Lung (tissue), 11 donors: ENCODE measurements at regions not wholly inside any gene's neighbourhood (a gene's known extent, or its start where the extent isn't known, plus 50 kb on each side); places are given as distances from the start of the nearest gene placed in this dataset.
A peak's percentile ranks its signal among the peaks of the same experiment; 100 is the strongest.

ENCODE experiments used
- ATAC-seq: fragments of 200-7000 bp; cut with Tn5 transposase; one replicate; pipeline ENCODE4 v1.9.1; 2020; ENCODE audit warnings: moderate number of reproducible peaks; ENCODE audit not compliant: insufficient read depth, low FRiP score
- DNase-seq, 3 donors: peaks; one replicate each; pipeline ENCODE4 v3.0.0-alpha.2; 2013 to 2017
- H3K27ac ChIP-seq, 2 donors: one replicate each; pipeline ENCODE4 v1.5.1; 2013; ENCODE audit warnings: mild to moderate bottlenecking in 2 of 2, moderate library complexity in 2 of 2, control low read depth in 1 of 2, inconsistent platforms in 1 of 2, low read depth in 1 of 2, low read length in 1 of 2
- H3K27me3 ChIP-seq, 3 donors: one replicate each; pipeline ENCODE4 v1.5.1; 2013; ENCODE audit warnings: low read length in 2 of 3; ENCODE audit not compliant: control insufficient read depth in 3 of 3, insufficient read depth in 3 of 3
- H3K36me3 ChIP-seq, 4 donors: one replicate each; pipeline ENCODE4 v1.5.1; 2013; ENCODE audit warnings: low read length in 4 of 4, mild to moderate bottlenecking in 1 of 4, moderate library complexity in 1 of 4; ENCODE audit not compliant: control insufficient read depth in 4 of 4, insufficient read depth in 4 of 4
- H3K4me1 ChIP-seq, 5 donors: one replicate each; pipeline ENCODE4 v1.5.1; 2013; ENCODE audit warnings: low read length in 5 of 5, mild to moderate bottlenecking in 2 of 5, moderate library complexity in 1 of 5; ENCODE audit not compliant: control insufficient read depth in 5 of 5, insufficient read depth in 5 of 5
- H3K4me3 ChIP-seq: one replicate; pipeline ENCODE4 v1.5.1; 2013; ENCODE audit warnings: mild to moderate bottlenecking, control low read depth, moderate library complexity
- H3K9ac ChIP-seq, 2 donors: one replicate each; pipeline ENCODE4 v1.5.1; 2013; ENCODE audit warnings: low read length in 2 of 2, control low read depth in 1 of 2; ENCODE audit not compliant: insufficient read depth in 1 of 2
- H3K9me3 ChIP-seq, 4 donors: one replicate each; pipeline ENCODE4 v1.5.1; 2013; ENCODE audit warnings: low read length in 3 of 4, mild to moderate bottlenecking in 1 of 4, moderate library complexity in 1 of 4; ENCODE audit not compliant: control insufficient read depth in 4 of 4, insufficient read depth in 3 of 4
- WGBS, 2 donors: extraction: QIAGEN DNeasy Blood & Tissue Kit; methylation state at CpG; one replicate each; pipeline ENCODE4 v1.1.7; 2013; 5-methylcytosine and 5-hydroxymethylcytosine counted together
- TF ChIP-seq, protein P1 (sequence below): IDR thresholded peaks from 2 replicates; pipeline ENCODE4 v1.5.1; 2012; ENCODE audit warnings: mild to moderate bottlenecking; ENCODE audit errors: control extremely low read depth, extremely low read depth
- donor health status: control.
- donor health status: control.
- donor health status: Bipolar disorder and iron deficiency.
- donor health status: healthy.
- donor health status: DM: yes; HTN: yes; CAD: no.

DNA sequence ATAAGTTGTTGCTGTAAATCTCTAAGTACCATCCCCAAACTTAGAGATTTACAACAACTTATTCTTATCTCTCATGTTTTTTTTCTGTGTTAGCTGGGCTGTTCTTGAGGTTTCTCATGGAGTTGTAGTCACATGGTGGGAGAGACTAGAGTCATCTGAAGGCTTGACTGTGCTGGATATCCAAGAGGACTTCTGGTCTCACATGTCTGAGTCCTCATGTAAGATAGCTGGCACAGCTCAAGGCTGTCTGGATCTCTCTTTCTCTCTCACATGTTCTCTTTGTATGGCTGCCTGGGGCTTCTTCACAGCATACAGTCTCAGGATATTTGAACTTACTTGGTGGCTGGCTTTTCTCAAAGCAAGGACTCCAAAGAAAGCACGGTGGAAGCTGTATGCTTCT is 63.8 kb downstream of the DACT1 start:
- WGBS, 2 donors: 82 to 93% methylated on average over 1 of the region's 1 CpG
- H3K4me3 ChIP-seq: no peak overlapping the region
- no peak overlapping the region for H3K9ac ChIP-seq
- ATAC-seq: no peak
- no peaks in the 10 kb centered on the region for H3K27me3 ChIP-seq
- DNase-seq: no peak
- H3K9me3 ChIP-seq: no peaks in the 10 kb centered on the region
- TF ChIP-seq, protein P1, sequence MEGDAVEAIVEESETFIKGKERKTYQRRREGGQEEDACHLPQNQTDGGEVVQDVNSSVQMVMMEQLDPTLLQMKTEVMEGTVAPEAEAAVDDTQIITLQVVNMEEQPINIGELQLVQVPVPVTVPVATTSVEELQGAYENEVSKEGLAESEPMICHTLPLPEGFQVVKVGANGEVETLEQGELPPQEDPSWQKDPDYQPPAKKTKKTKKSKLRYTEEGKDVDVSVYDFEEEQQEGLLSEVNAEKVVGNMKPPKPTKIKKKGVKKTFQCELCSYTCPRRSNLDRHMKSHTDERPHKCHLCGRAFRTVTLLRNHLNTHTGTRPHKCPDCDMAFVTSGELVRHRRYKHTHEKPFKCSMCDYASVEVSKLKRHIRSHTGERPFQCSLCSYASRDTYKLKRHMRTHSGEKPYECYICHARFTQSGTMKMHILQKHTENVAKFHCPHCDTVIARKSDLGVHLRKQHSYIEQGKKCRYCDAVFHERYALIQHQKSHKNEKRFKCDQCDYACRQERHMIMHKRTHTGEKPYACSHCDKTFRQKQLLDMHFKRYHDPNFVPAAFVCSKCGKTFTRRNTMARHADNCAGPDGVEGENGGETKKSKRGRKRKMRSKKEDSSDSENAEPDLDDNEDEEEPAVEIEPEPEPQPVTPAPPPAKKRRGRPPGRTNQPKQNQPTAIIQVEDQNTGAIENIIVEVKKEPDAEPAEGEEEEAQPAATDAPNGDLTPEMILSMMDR: no peak
- peaks cover 0 to 17% (median 2%) of the 10 kb centered on the region in 5 donors for H3K4me1 ChIP-seq
- H3K36me3 ChIP-seq: no peaks in the 10 kb centered on the region
- H3K27ac ChIP-seq: no peak overlapping the region

DNA sequence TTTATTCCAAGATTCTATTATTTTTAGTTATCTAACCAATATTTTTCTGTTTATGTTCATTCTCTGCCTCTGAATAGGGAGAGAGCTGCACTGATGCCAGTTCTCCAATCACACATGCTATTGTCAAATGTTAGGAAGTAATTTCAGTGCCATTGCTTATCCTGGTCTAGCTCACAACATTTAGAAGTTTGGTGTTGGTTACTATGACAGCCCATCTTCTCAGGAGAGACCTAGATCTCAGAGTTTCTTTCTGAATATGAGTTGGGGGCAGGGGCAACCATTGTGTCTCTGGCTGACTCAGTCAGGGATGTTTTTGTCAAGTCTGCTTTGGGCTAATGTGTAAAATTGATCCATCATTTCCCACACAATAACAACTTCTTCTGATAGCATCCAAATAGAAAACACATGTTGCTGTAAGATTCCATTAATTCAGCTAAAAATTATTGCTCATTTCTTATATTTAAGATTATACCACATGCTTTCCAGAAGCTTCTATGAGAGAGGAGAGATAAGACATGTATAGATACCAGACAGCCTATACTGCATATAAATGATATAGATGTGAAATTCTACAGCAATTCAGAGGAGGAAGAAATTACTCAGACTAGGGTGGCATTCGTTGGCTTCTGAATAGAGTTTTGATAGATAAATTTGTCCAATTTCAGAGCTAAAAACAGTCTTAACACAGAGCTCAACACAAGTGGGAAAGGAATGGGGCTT is 64.8 kb downstream of the DACT1 start:
- DNase-seq: peak in 1 of 3 donors; percentile 22
- no peak for ATAC-seq

GRCh38 chr14:58703161-58703506 is 65.4 kb downstream of the DACT1 start:
- DNase-seq: no peak
- TF ChIP-seq, protein P1: no peak
- ATAC-seq: no peak
- H3K9ac ChIP-seq: no peak overlapping the region
- no peak overlapping the region for H3K4me3 ChIP-seq
- no peak overlapping the region for H3K27ac ChIP-seq
- H3K27me3 ChIP-seq: no peaks in the 10 kb centered on the region
- WGBS, 2 donors: 96 to 100% methylated on average over 1 of the region's 1 CpG
- no peaks in the 10 kb centered on the region for H3K9me3 ChIP-seq
- H3K36me3 ChIP-seq: no peaks in the 10 kb centered on the region
- peaks cover 0 to 15% (median 2%) of the 10 kb centered on the region in 5 donors for H3K4me1 ChIP-seq

More for the DNA sequence above, 64.8 kb downstream of the DACT1 start:
- H3K4me1 ChIP-seq: peaks cover 0 to 17% (median 2%) of the 10 kb centered on the region in 5 donors
- no peak overlapping the region for H3K4me3 ChIP-seq
- H3K27me3 ChIP-seq: no peaks in the 10 kb centered on the region
- H3K36me3 ChIP-seq: no peaks in the 10 kb centered on the region
- TF ChIP-seq, protein P1: no peak
- H3K27ac ChIP-seq: no peak overlapping the region
- no peak overlapping the region for H3K9ac ChIP-seq
- no peaks in the 10 kb centered on the region for H3K9me3 ChIP-seq
- WGBS, 2 donors: 69 to 76% methylated on average over 1 of the region's 1 CpG

GRCh38 chr14:58705066-58705465 is 67.3 kb downstream of the DACT1 start:
- Histone ChIP-seq H3K9me3 (no peaks in the 10 kb centered on the region), H3K9ac (no peak overlapping the region), H3K4me3 (no peak overlapping the region), H3K4me1 (peaks cover 0 to 7% (median 0%) of the 10 kb centered on the region in 5 donors), H3K27me3 (no peaks in the 10 kb centered on the region), H3K36me3 (no peaks in the 10 kb centered on the region), H3K27ac (no peak overlapping the region)
- TF ChIP-seq, protein P1: no peak
- no peak for ATAC-seq
- 79 to 89% methylated on average over 2 of the region's 2 CpGs for WGBS, 2 donors
- no peak for DNase-seq
